ENCODE measurements at regions not wholly inside any gene's neighbourhood (a gene's known extent, or its start where the extent isn't known, plus 50 kb on each side); places are given as distances from the start of the nearest gene placed in this dataset.

- intact Hi-C loops (cut with micrococcal nuclease), result no loop called here
- no peak for TF ChIP-seq CTCF (IDR thresholded peaks at IDR 0.05; ENCODE audit: borderline replicate concordance)
- Histone ChIP-seq H3K27me3 (ENCODE audit: low read depth) (peaks cover 74% of the 10 kb centered on the region), H3K36me3 (no peaks in the 10 kb centered on the region), H3K4me3 (no peak overlapping the region), H3K9me3 (replicated peaks) (peaks cover 24% of the 10 kb centered on the region), H3K4me1 (no peaks in the 10 kb centered on the region), H3K27ac (replicated peaks) (no peak overlapping the region)
- DNase-seq, result no peak
These were observed 117.6 kb downstream of the ZNF280B start for GRCh38 chr22:22390989-22391388.

- Histone ChIP-seq H3K4me3 (no peak overlapping the region), H3K9me3 (replicated peaks) (peaks cover 24% of the 10 kb centered on the region), H3K4me1 (no peaks in the 10 kb centered on the region), H3K36me3 (no peaks in the 10 kb centered on the region), H3K27me3 (ENCODE audit: low read depth) (peaks cover 74% of the 10 kb centered on the region), H3K27ac (replicated peaks) (no peak overlapping the region)
- intact Hi-C loops (cut with micrococcal nuclease), result no loop called here
- TF ChIP-seq CTCF (IDR thresholded peaks at IDR 0.05; ENCODE audit: borderline replicate concordance), result no peak
- DNase-seq, result no peak
These were observed 117.0 kb downstream of the ZNF280B start for GRCh38 chr22:22391543-22391942.

- intact Hi-C loops (cut with micrococcal nuclease), result no loop called here
These were observed 116.4 kb downstream of the ZNF280B start for GRCh38 chr22:22392131-22392530.

GRCh38 chr22:22394591-22394990 lies 114.0 kb downstream of the ZNF280B start:
- peaks cover 75% of the 10 kb centered on the region for H3K27me3 ChIP-seq (ENCODE audit: low read depth)
- peaks cover 24% of the 10 kb centered on the region for H3K9me3 ChIP-seq (replicated peaks)
- H3K27ac ChIP-seq (replicated peaks), result no peak overlapping the region
- TF ChIP-seq CTCF (IDR thresholded peaks at IDR 0.05; ENCODE audit: borderline replicate concordance), result no peak
- intact Hi-C loops (cut with micrococcal nuclease), result no loop called here
- no peaks in the 10 kb centered on the region for H3K36me3 ChIP-seq
- H3K4me1 ChIP-seq, result peaks cover 5% of the 10 kb centered on the region
- no peak for DNase-seq
- no peak overlapping the region for H3K4me3 ChIP-seq

More at GRCh38 chr22:22392131-22392530, 116.4 kb downstream of the ZNF280B start:
- H3K36me3 ChIP-seq, result no peaks in the 10 kb centered on the region
- TF ChIP-seq CTCF (IDR thresholded peaks at IDR 0.05; ENCODE audit: borderline replicate concordance), result no peak
- H3K9me3 ChIP-seq (replicated peaks), result peaks cover 24% of the 10 kb centered on the region
- H3K4me1 ChIP-seq, result peaks cover 4% of the 10 kb centered on the region
- peaks cover 74% of the 10 kb centered on the region for H3K27me3 ChIP-seq (ENCODE audit: low read depth)
- DNase-seq, result no peak
- H3K4me3 ChIP-seq, result no peak overlapping the region
- H3K27ac ChIP-seq (replicated peaks), result no peak overlapping the region

- Histone ChIP-seq H3K4me3 (no peak overlapping the region), H3K27me3 (ENCODE audit: low read depth) (peaks cover 80% of the 10 kb centered on the region), H3K27ac (replicated peaks) (no peak overlapping the region), H3K4me1 (peaks cover 5% of the 10 kb centered on the region), H3K36me3 (no peaks in the 10 kb centered on the region), H3K9me3 (replicated peaks) (peaks cover 24% of the 10 kb centered on the region)
- TF ChIP-seq CTCF (IDR thresholded peaks at IDR 0.05; ENCODE audit: borderline replicate concordance), result no peak
- intact Hi-C loops (cut with micrococcal nuclease), result no loop called here
- DNase-seq, result no peak
These were observed 113.3 kb downstream of the ZNF280B start for GRCh38 chr22:22395245-22395644.

Measured in left ventricle myocardium inferior (tissue), 1 donor.